MM.1S (cell line): ENCODE measurements at regions not wholly inside any gene's neighbourhood (a gene's known extent, or its start where the extent isn't known, plus 50 kb on each side); places are given as distances from the start of the nearest gene placed in this dataset.

Experiments used
- DNase-seq: peaks from one replicate; pipeline ENCODE4 v3.0.0-alpha.2; 2015
- H2AFZ ChIP-seq: fragments of 300-600 bp; sonication (generic); 2 replicates; pipeline ENCODE4 v1.6.0; 2016; ENCODE audit warnings: antibody characterized with exemption, low read length
- H3F3A ChIP-seq: fragments of 300-600 bp; sonication (generic); 2 replicates; pipeline ENCODE4 v1.6.1; 2016; ENCODE audit warnings: mild to moderate bottlenecking, antibody characterized with exemption, low read length, moderate library complexity, mixed read lengths; ENCODE audit not compliant: insufficient read depth
- H3K27ac ChIP-seq: fragments of 300-600 bp; sonication (generic); 2 replicates; pipeline ENCODE4 v1.5.1; 2016; ENCODE audit warnings: mild to moderate bottlenecking, low read length
- H3K27me3 ChIP-seq: fragments of 300-600 bp; sonication (generic); replicated peaks from 2 replicates; pipeline ENCODE4 v1.6.0; 2016; ENCODE audit warnings: low read length; ENCODE audit not compliant: insufficient read depth
- H3K36me3 ChIP-seq: fragments of 300-600 bp; sonication (generic); replicated peaks from 2 replicates; pipeline ENCODE4 v1.6.1; 2016; ENCODE audit warnings: mild to moderate bottlenecking, low read length, mixed read lengths; ENCODE audit not compliant: insufficient read depth
- H3K4me1 ChIP-seq: fragments of 300-600 bp; sonication (generic); 2 replicates; pipeline ENCODE4 v1.6.1; 2016; ENCODE audit warnings: low read length, mixed read lengths
- H3K4me2 ChIP-seq: fragments of 300-600 bp; sonication (generic); 2 replicates; pipeline ENCODE4 v1.6.0; 2016; ENCODE audit warnings: low read depth, low read length
- H3K4me3 ChIP-seq: fragments of 300-600 bp; sonication (generic); 2 replicates; pipeline ENCODE4 v1.5.1; 2016; ENCODE audit warnings: low read length, mixed read lengths
- H3K79me2 ChIP-seq: fragments of 300-600 bp; sonication (generic); 2 replicates; pipeline ENCODE4 v1.6.1; 2016; ENCODE audit warnings: mixed run types, low read length, mixed read lengths
- H3K9ac ChIP-seq: fragments of 300-600 bp; sonication (generic); 2 replicates; pipeline ENCODE4 v1.6.1; 2016; ENCODE audit warnings: low read length, mixed read lengths
- H3K9me2 ChIP-seq: fragments of 300-600 bp; sonication (generic); replicated peaks from 2 replicates; pipeline ENCODE4 v1.6.1; 2016; ENCODE audit warnings: mild to moderate bottlenecking, low read length, mixed read lengths; ENCODE audit not compliant: insufficient read depth
- H3K9me3 ChIP-seq: fragments of 300-600 bp; sonication (generic); replicated peaks from 2 replicates; pipeline ENCODE4 v1.6.1; 2016; ENCODE audit warnings: mild to moderate bottlenecking, low read length, mixed read lengths; ENCODE audit not compliant: insufficient read depth
- H4K20me1 ChIP-seq: fragments of 300-600 bp; sonication (generic); 2 replicates; pipeline ENCODE4 v1.6.1; 2016; ENCODE audit warnings: mild to moderate bottlenecking, low read length, moderate library complexity, mixed read lengths; ENCODE audit not compliant: insufficient read depth
- CTCF ChIP-seq: fragments of 300-600 bp; sonication (generic); IDR thresholded peaks from 2 replicates; pipeline ENCODE4 v1.5.1; 2016; ENCODE audit warnings: antibody characterized with exemption, low read length, mixed read lengths
- EZH2 ChIP-seq: fragments of 300-600 bp; sonication (generic); optimal IDR thresholded peaks from 2 replicates; pipeline ENCODE3; 2017; ENCODE audit warnings: low read depth, mild to moderate bottlenecking, antibody characterized with exemption, low read length, mixed read lengths
- EZH2phosphoT487 ChIP-seq: fragments of 300-600 bp; sonication (generic); IDR thresholded peaks from 2 replicates; pipeline ENCODE4 v1.6.1; 2018; ENCODE audit warnings: antibody characterized with exemption, low read length

- no peak for TF ChIP-seq EZH2
- H3K36me3 ChIP-seq = no peaks in the 10 kb centered on the region
- H3K9me2 ChIP-seq = no peaks in the 10 kb centered on the region
- H3K4me2 ChIP-seq = no peak overlapping the region
- H3K4me1 ChIP-seq = no peaks in the 10 kb centered on the region
- no peaks in the 10 kb centered on the region for H3K79me2 ChIP-seq
- H4K20me1 ChIP-seq = no peaks in the 10 kb centered on the region
- H3K27ac ChIP-seq = no peak overlapping the region
- H3K9ac ChIP-seq = no peak overlapping the region
- no peaks in the 10 kb centered on the region for H3K9me3 ChIP-seq
- no peak for DNase-seq
- no peak overlapping the region for H3K4me3 ChIP-seq
- no peaks in the 10 kb centered on the region for H3K27me3 ChIP-seq
- H3F3A ChIP-seq = no peaks in the 10 kb centered on the region
- no peak overlapping the region for H2AFZ ChIP-seq
These were observed 266.1 kb downstream of the SMARCA2 start for GRCh38 chr9:2281031-2281802.

DNA sequence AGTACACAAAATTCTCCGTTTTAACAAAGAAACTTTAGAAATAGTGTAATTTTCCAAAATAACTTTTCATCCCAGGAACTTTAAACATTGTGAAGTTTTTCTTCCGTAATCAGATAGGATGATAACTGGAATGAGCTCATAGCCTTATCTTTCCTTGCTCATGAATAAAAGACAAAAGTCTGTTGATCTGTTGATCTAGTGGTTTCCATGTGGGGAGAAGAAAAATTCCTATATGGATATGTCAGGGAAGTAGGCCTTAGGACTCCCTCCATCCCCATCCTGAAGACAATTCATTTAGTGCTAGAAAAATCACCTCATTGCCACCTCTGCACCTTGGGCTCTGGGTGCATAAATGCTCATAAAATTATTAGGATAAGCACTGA, 266.6 kb downstream of the SMARCA2 start:
- DNase-seq = no peak
- no peak overlapping the region for H2AFZ ChIP-seq
- H3F3A ChIP-seq = no peaks in the 10 kb centered on the region
- no peak overlapping the region for H3K4me3 ChIP-seq
- no peak for TF ChIP-seq CTCF
- TF ChIP-seq EZH2 = no peak
- TF ChIP-seq EZH2phosphoT487 = no peak
- no peaks in the 10 kb centered on the region for H3K27me3 ChIP-seq
- no peak overlapping the region for H3K27ac ChIP-seq
- H3K36me3 ChIP-seq = no peaks in the 10 kb centered on the region
- H3K4me2 ChIP-seq = no peak overlapping the region
- H3K9me2 ChIP-seq = no peaks in the 10 kb centered on the region
- H4K20me1 ChIP-seq = no peaks in the 10 kb centered on the region
- H3K9ac ChIP-seq = no peak overlapping the region
- H3K4me1 ChIP-seq = no peaks in the 10 kb centered on the region
- no peaks in the 10 kb centered on the region for H3K79me2 ChIP-seq
- H3K9me3 ChIP-seq = no peaks in the 10 kb centered on the region

DNA sequence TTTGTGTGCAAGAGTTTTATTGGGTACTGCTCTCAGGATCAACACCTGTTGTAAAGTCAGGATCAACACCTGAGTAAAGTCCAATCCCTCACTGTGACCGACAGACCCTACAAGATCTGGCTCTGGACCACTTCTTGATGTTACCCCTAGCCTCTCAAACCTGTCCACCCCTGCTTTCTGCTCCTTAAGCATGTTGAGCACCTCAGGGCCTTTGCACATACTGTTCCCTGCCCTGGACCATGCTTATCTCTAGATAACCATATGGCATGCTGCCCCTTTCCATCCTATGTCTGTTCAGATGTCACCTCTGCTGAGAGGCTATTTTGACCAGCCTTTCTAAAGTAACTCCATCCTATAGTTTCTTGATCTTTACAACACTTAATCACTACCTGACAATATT, 269.6 kb downstream of the SMARCA2 start:
- Histone ChIP-seq H3K79me2 (no peaks in the 10 kb centered on the region), H3K4me2 (no peak overlapping the region), H3K36me3 (no peaks in the 10 kb centered on the region), H3K4me1 (no peaks in the 10 kb centered on the region), H3K9ac (no peak overlapping the region), H3K9me3 (no peaks in the 10 kb centered on the region), H3K27ac (no peak overlapping the region), H3K27me3 (no peaks in the 10 kb centered on the region), H2AFZ (no peak overlapping the region), H3F3A (no peaks in the 10 kb centered on the region), H3K4me3 (no peak overlapping the region), H3K9me2 (no peaks in the 10 kb centered on the region), H4K20me1 (no peaks in the 10 kb centered on the region)
- TF ChIP-seq EZH2 (no peak), CTCF (no peak), EZH2phosphoT487 (no peak)
- no peak for DNase-seq
